ENCODE measurements at regions not wholly inside any gene's neighbourhood (a gene's known extent, or its start where the extent isn't known, plus 50 kb on each side); places are given as distances from the start of the nearest gene placed in this dataset.

DNA sequence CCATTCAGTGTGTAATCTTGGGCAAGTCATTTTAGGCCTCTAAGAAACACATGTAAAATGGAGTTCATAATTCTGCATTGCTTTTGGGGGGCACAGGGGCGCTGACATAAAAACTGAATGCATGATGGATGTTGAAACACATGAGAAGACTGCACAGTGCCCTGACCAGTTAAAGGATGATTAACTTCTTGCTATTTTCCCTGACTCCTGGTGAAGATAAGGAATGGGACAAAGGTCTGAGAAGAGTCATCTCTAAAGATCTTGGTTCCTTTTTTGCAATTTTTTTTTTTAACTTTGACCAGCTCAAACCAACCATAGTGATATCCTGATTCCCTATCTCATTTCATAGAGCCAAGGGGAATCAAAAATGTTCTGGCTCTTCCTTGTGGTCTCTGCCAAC is 134.9 kb upstream of the TENM4 start:
- intact Hi-C loops (cut with DNase I, micrococcal nuclease), result no loop called here
- H3K36me3 ChIP-seq (ENCODE audit: insufficient read depth, low read length), result no peaks in the 10 kb centered on the region
- no peak overlapping the region for H3K4me3 ChIP-seq (ENCODE audit: low read length)
- H3K36me3 Mint-ChIP-seq (ENCODE audit: low read depth), result no peaks in the 10 kb centered on the region
- no peaks in the 10 kb centered on the region for H3K27me3 Mint-ChIP-seq
- H3K9me3 Mint-ChIP-seq, result no peaks in the 10 kb centered on the region
- no peak overlapping the region for H3K27ac Mint-ChIP-seq
- no peak overlapping the region for H3K4me3 Mint-ChIP-seq
- no peaks in the 10 kb centered on the region for H3K4me1 ChIP-seq (ENCODE audit: insufficient read depth, low read length)
- H3K27ac ChIP-seq (ENCODE audit: low read depth in 1 of 2, low read length in 2 of 2), result no peak overlapping the region
- H3K27me3 ChIP-seq (ENCODE audit: control insufficient read depth in 1 of 2, insufficient read depth in 2 of 2, low read length in 2 of 2), result no peaks in the 10 kb centered on the region
- no peaks in the 10 kb centered on the region for H3K4me1 Mint-ChIP-seq (ENCODE audit: low read depth)
- no peaks in the 10 kb centered on the region for H3K9me3 ChIP-seq (ENCODE audit: control insufficient read depth in 1 of 2, insufficient read depth in 1 of 2, low read length in 2 of 2)
- CTCF ChIA-PET, result no interaction called here
- no peak for ATAC-seq (ENCODE audit: poor library complexity)
- no peak for TF ChIP-seq CTCF (IDR thresholded peaks at IDR 0.05)
- DNase-seq, result no peak
- POLR2A ChIA-PET, result no interaction called here

DNA sequence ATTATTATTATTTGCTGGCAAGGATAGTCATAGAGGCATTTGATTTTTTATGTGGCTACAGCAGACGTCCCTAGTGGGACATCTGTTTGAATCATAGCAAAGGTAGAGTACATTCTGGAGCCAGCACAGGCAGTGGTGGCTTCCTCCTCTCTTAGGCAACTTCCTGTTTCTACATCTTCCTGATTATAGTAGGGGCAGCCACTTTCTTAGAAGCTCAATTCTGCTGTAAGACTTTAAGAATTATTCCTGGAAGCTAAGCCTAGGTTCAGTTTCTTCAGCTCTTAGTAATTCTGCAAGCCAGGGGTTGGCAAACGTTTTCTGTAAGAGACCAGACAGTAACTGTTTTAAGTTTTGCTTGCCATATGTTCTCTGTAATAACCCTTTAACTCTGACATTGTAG is 129.3 kb upstream of the TENM4 start:
- Mint-ChIP-seq H3K36me3 (ENCODE audit: low read depth) (no peaks in the 10 kb centered on the region), H3K9me3 (peaks cover 5% of the 10 kb centered on the region), H3K27ac (no peak overlapping the region), H3K4me3 (no peak overlapping the region), H3K27me3 (no peaks in the 10 kb centered on the region), H3K4me1 (ENCODE audit: low read depth) (no peaks in the 10 kb centered on the region)
- TF ChIP-seq CTCF (IDR thresholded peaks at IDR 0.05), result no peak
- H3K27ac ChIP-seq (ENCODE audit: low read depth in 1 of 2, low read length in 2 of 2), result no peak overlapping the region
- no peaks in the 10 kb centered on the region for H3K36me3 ChIP-seq (ENCODE audit: insufficient read depth, low read length)
- ATAC-seq (ENCODE audit: poor library complexity) (no peak), DNase-seq (no peak)
- H3K9me3 ChIP-seq (ENCODE audit: control insufficient read depth in 1 of 2, insufficient read depth in 1 of 2, low read length in 2 of 2), result peaks cover 0 to 6% of the 10 kb centered on the region in 2 experiments
- no peaks in the 10 kb centered on the region for H3K27me3 ChIP-seq (ENCODE audit: control insufficient read depth in 1 of 2, insufficient read depth in 2 of 2, low read length in 2 of 2)
- POLR2A ChIA-PET, result no interaction called here
- intact Hi-C loops (cut with DNase I, micrococcal nuclease), result no loop called here
- H3K4me3 ChIP-seq (ENCODE audit: low read length), result no peak overlapping the region
- H3K4me1 ChIP-seq (ENCODE audit: insufficient read depth, low read length), result no peaks in the 10 kb centered on the region
- CTCF ChIA-PET, result no interaction called here

- ChIA-PET CTCF (no interaction called here), POLR2A (no interaction called here)
- H3K36me3 ChIP-seq (ENCODE audit: insufficient read depth, low read length), result no peaks in the 10 kb centered on the region
- H3K27ac Mint-ChIP-seq, result no peak overlapping the region
- H3K27me3 Mint-ChIP-seq, result no peaks in the 10 kb centered on the region
- no peak for DNase-seq
- H3K9me3 Mint-ChIP-seq, result peaks cover 16% of the 10 kb centered on the region
- H3K9me3 ChIP-seq (ENCODE audit: control insufficient read depth in 1 of 2, insufficient read depth in 1 of 2, low read length in 2 of 2), result peaks cover 0 to 12% of the 10 kb centered on the region in 2 experiments
- no peak overlapping the region for H3K4me3 ChIP-seq (ENCODE audit: low read length)
- no peak overlapping the region for H3K4me3 Mint-ChIP-seq
- intact Hi-C loops (cut with DNase I, micrococcal nuclease), result no loop called here
- no peaks in the 10 kb centered on the region for H3K4me1 ChIP-seq (ENCODE audit: insufficient read depth, low read length)
- ATAC-seq (ENCODE audit: poor library complexity), result no peak
- no peak overlapping the region for H3K27ac ChIP-seq (ENCODE audit: low read depth in 1 of 2, low read length in 2 of 2)
- H3K27me3 ChIP-seq (ENCODE audit: control insufficient read depth in 1 of 2, insufficient read depth in 2 of 2, low read length in 2 of 2), result no peaks in the 10 kb centered on the region
- TF ChIP-seq CTCF (IDR thresholded peaks at IDR 0.05), result no peak
- no peaks in the 10 kb centered on the region for H3K4me1 Mint-ChIP-seq (ENCODE audit: low read depth)
- H3K36me3 Mint-ChIP-seq (ENCODE audit: low read depth), result no peaks in the 10 kb centered on the region
Observed at GRCh38 chr11:79564288-79564925, 123.6 kb upstream of the TENM4 start.

Measured in CD4-positive, alpha-beta T cell (primary cell).